NT2/D1 (cell line): ENCODE measurements at regions not wholly inside any gene's neighbourhood (a gene's known extent, or its start where the extent isn't known, plus 50 kb on each side); places are given as distances from the start of the nearest gene placed in this dataset.

ENCODE experiments used
- YY1 ChIP-seq: IDR thresholded peaks from 2 replicates; pipeline ENCODE4 v1.6.1; 2011; ENCODE audit not compliant: insufficient read length, insufficient read depth
- ZNF274 ChIP-seq: IDR thresholded peaks from 2 replicates; pipeline ENCODE4 v1.6.1; 2011; ENCODE audit warnings: mild to moderate bottlenecking, low read depth, low read length

- TF ChIP-seq ZNF274 (no peak), YY1 (no peak)
Measured at GRCh38 chr1:234972411-234973191, 156.0 kb downstream of the TOMM20 start.
